GM12891 (cell line): ENCODE measurements at regions not wholly inside any gene's neighbourhood (a gene's known extent, or its start where the extent isn't known, plus 50 kb on each side); places are given as distances from the start of the nearest gene placed in this dataset.

Experiments
- POLR2A ChIP-seq: IDR thresholded peaks from 2 replicates; pipeline ENCODE4 v1.6.1; 2011; ENCODE audit warnings: low read depth, low read length, control low read depth
- POLR2AphosphoS5 ChIP-seq: IDR thresholded peaks from 2 replicates; pipeline ENCODE4 v1.6.1; 2011; ENCODE audit warnings: low read depth, low read length, control low read depth
- POU2F2 ChIP-seq: IDR thresholded peaks from 2 replicates; pipeline ENCODE4 v1.6.1; 2011; ENCODE audit warnings: low read depth, mild to moderate bottlenecking, control low read depth, low read length, moderate library complexity
- SPI1 ChIP-seq: IDR thresholded peaks from 2 replicates; pipeline ENCODE4 v1.6.1; 2011; ENCODE audit warnings: low read depth, low read length, control low read depth
- TAF1 ChIP-seq: IDR thresholded peaks from 2 replicates; pipeline ENCODE4 v1.6.1; 2011; ENCODE audit warnings: low read depth, low read length, control low read depth

DNA sequence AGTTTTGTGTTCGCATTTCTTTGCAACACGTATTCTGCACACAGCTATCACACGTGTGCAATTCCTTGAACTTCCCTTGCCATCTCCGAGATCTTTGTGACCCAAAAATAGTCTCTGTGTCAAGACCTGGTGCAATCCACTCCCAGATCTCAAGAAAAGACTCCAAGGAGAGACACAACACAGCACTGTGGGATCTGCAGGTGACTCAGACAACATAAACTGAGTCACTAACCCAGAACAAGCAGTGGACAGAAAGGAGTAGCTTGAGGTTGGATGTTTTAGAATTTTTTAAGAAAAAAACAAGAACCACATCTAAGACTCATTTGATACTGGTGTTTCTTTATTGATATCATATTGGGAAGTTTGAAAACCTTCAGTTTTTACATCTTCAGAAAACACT lies 396.9 kb downstream of the AGTPBP1 start:
- TF ChIP-seq POLR2AphosphoS5 (no peak), POLR2A (no peak), TAF1 (no peak), SPI1 (no peak), POU2F2 (no peak)
